Endodermal cell (in vitro differentiated cells): ENCODE measurements at regions not wholly inside any gene's neighbourhood (a gene's known extent, or its start where the extent isn't known, plus 50 kb on each side); places are given as distances from the start of the nearest gene placed in this dataset.

Experiments
- DNase-seq: peaks from one replicate; pipeline ENCODE4 v3.0.0-alpha.2; 2017
- H3K27ac ChIP-seq: 2 replicates; pipeline ENCODE4 v1.5.1; 2013; ENCODE audit warnings: mild to moderate bottlenecking, low read depth, low read length, moderate library complexity
- H3K27me3 ChIP-seq: 2 replicates; pipeline ENCODE4 v1.6.1; 2013; ENCODE audit warnings: mild to moderate bottlenecking, low read length, moderate library complexity; ENCODE audit not compliant: insufficient read depth, control insufficient read depth, poor library complexity, severe bottlenecking
- H3K36me3 ChIP-seq: 2 replicates; pipeline ENCODE4 v1.7.0; 2013; ENCODE audit warnings: mild to moderate bottlenecking, low read length, moderate library complexity; ENCODE audit not compliant: control insufficient read depth, insufficient read depth
- H3K4me1 ChIP-seq: one replicate; pipeline ENCODE4 v1.7.0; 2013; ENCODE audit warnings: low read length; ENCODE audit not compliant: control insufficient read depth, insufficient read depth
- H3K4me3 ChIP-seq: 2 replicates; pipeline ENCODE4 v1.5.1; 2013; ENCODE audit warnings: mild to moderate bottlenecking, low read length, moderate library complexity
- H3K9ac ChIP-seq: 2 replicates; pipeline ENCODE4 v1.6.1; 2013; ENCODE audit warnings: mild to moderate bottlenecking, low read length, moderate library complexity; ENCODE audit not compliant: poor library complexity, severe bottlenecking; ENCODE audit errors: extremely low read depth
- H3K9me3 ChIP-seq: 2 replicates; pipeline ENCODE4 v1.6.1; 2013; ENCODE audit warnings: mild to moderate bottlenecking, low read length, moderate library complexity; ENCODE audit not compliant: control insufficient read depth
- H3K27ac Mint-ChIP-seq: 2 replicates; pipeline ENCODE4 v1.8.0; 2020; ENCODE audit warnings: mixed read lengths
- H3K27me3 Mint-ChIP-seq: 2 replicates; pipeline ENCODE4 v1.8.0; 2021; ENCODE audit warnings: mild to moderate bottlenecking, mixed read lengths; ENCODE audit not compliant: insufficient read depth
- H3K36me3 Mint-ChIP-seq: 2 replicates; pipeline ENCODE4 v1.8.0; 2020; ENCODE audit warnings: low read depth, mixed read lengths
- H3K4me1 Mint-ChIP-seq: 2 replicates; pipeline ENCODE4 v1.8.0; 2020; ENCODE audit warnings: mixed read lengths
- H3K4me3 Mint-ChIP-seq: 2 replicates; pipeline ENCODE4 v1.8.0; 2020; ENCODE audit warnings: mild to moderate bottlenecking, moderate library complexity, mixed read lengths
- H3K9me3 Mint-ChIP-seq: 2 replicates; pipeline ENCODE4 v1.8.0; 2020; ENCODE audit warnings: mild to moderate bottlenecking, mixed read lengths
- CTCF ChIP-seq: fragments of 200-600 bp; sonication (generic); conservative IDR thresholded peaks from 2 replicates; pipeline ENCODE4 v1.5.0; 2021; ENCODE audit warnings: antibody characterized with exemption, mild to moderate bottlenecking
- WGBS, 2 experiments: methylation state at CpG; one replicate each; pipeline versions ENCODE4 v1.1.5 to v1.1.7; 2013; ENCODE audit warnings: missing lambda C conversion rate in 2 of 2, mixed read lengths in 1 of 2; ENCODE audit not compliant: insufficient coverage in 1 of 2, insufficient read length in 1 of 2; 5-methylcytosine and 5-hydroxymethylcytosine counted together

- no peak for DNase-seq
- no peak overlapping the region for H3K4me3 ChIP-seq
- H3K36me3 ChIP-seq = no peaks in the 10 kb centered on the region
- Mint-ChIP-seq H3K27me3 (peaks cover 74% of the 10 kb centered on the region), H3K4me3 (no peak overlapping the region), H3K9me3 (peaks cover 8% of the 10 kb centered on the region), H3K27ac (no peak overlapping the region), H3K36me3 (no peaks in the 10 kb centered on the region), H3K4me1 (peaks cover 12% of the 10 kb centered on the region)
- H3K9me3 ChIP-seq = peaks cover 17% of the 10 kb centered on the region
- WGBS, 2 experiments = 100% methylated on average over 2 of the region's 2 CpGs; no CpG with 5 or more reads in 1 of the 2 experiments
- no peak overlapping the region for H3K27ac ChIP-seq
- H3K4me1 ChIP-seq = peaks cover 6% of the 10 kb centered on the region
- TF ChIP-seq CTCF = no peak
- no peak overlapping the region for H3K9ac ChIP-seq
- peaks cover 56% of the 10 kb centered on the region for H3K27me3 ChIP-seq
Measured at GRCh38 chr11:110832539-110832938, 120.3 kb upstream of the ARHGAP20 start.

- Histone ChIP-seq H3K4me3 (no peak overlapping the region), H3K27me3 (peaks cover 51% of the 10 kb centered on the region), H3K9me3 (peaks cover 17% of the 10 kb centered on the region), H3K9ac (no peak overlapping the region), H3K27ac (no peak overlapping the region), H3K36me3 (no peaks in the 10 kb centered on the region), H3K4me1 (peaks cover 6% of the 10 kb centered on the region)
- no peak for DNase-seq
- no peak overlapping the region for H3K4me3 Mint-ChIP-seq
- no peak overlapping the region for H3K27ac Mint-ChIP-seq
- no peaks in the 10 kb centered on the region for H3K36me3 Mint-ChIP-seq
- peaks cover 8% of the 10 kb centered on the region for H3K9me3 Mint-ChIP-seq
- peaks cover 73% of the 10 kb centered on the region for H3K27me3 Mint-ChIP-seq
- WGBS, 2 experiments = 92 to 100% methylated on average over 2 of the region's 2 CpGs
- no peak for TF ChIP-seq CTCF
- H3K4me1 Mint-ChIP-seq = peaks cover 12% of the 10 kb centered on the region
Measured at GRCh38 chr11:110832080-110832479, 119.8 kb upstream of the ARHGAP20 start.

GRCh38 chr11:110830747-110831146 is 118.5 kb upstream of the ARHGAP20 start:
- Mint-ChIP-seq H3K9me3 (peaks cover 4% of the 10 kb centered on the region), H3K36me3 (no peaks in the 10 kb centered on the region), H3K27ac (no peak overlapping the region), H3K4me1 (peaks cover 12% of the 10 kb centered on the region), H3K4me3 (no peak overlapping the region), H3K27me3 (peaks cover 71% of the 10 kb centered on the region)
- H3K9ac ChIP-seq = no peak overlapping the region
- H3K4me1 ChIP-seq = peaks cover 6% of the 10 kb centered on the region
- 95% methylated on average over 5 of the region's 5 CpGs for WGBS, 2 experiments
- H3K27me3 ChIP-seq = peaks cover 51% of the 10 kb centered on the region
- no peaks in the 10 kb centered on the region for H3K36me3 ChIP-seq
- no peak for DNase-seq
- peaks cover 11% of the 10 kb centered on the region for H3K9me3 ChIP-seq
- H3K4me3 ChIP-seq = no peak overlapping the region
- H3K27ac ChIP-seq = no peak overlapping the region
- no peak for TF ChIP-seq CTCF
